Stomach (tissue), 8 donors: ENCODE measurements at regions not wholly inside any gene's neighbourhood (a gene's known extent, or its start where the extent isn't known, plus 50 kb on each side); places are given as distances from the start of the nearest gene placed in this dataset.

Source experiments
- DNase-seq, 2 donors: peaks; one replicate each; pipeline versions ENCODE4 v3.0.0 to v3.0.0-alpha.2; 2013 to 2019
- H3K27ac ChIP-seq, 5 donors: fragments of 200-600 bp in 4 of 5; sonication (generic) in 4 of 5; one replicate each; pipeline ENCODE4 v1.5.1; 2013 to 2019; ENCODE audit warnings: mild to moderate bottlenecking in 1 of 5, moderate library complexity in 1 of 5
- H3K27me3 ChIP-seq, 3 donors: fragments of 200-600 bp; sonication (generic); one replicate each; pipeline ENCODE4 v1.5.1; 2017 to 2019; ENCODE audit warnings: mixed run types in 1 of 3
- H3K36me3 ChIP-seq, 4 donors: fragments of 200-600 bp; sonication (generic); 1 replicate in 3 of 4; 2 replicates in 1 of 4; pipeline ENCODE4 v1.5.1; 2016 to 2019
- H3K4me1 ChIP-seq, 4 donors: fragments of 200-600 bp; sonication (generic); one replicate each; pipeline ENCODE4 v1.5.1; 2016 to 2019
- H3K4me3 ChIP-seq, 4 donors: fragments of 200-600 bp; sonication (generic) in 3 of 4; one replicate each; pipeline ENCODE4 v1.5.1; 2016 to 2019; ENCODE audit warnings: mild to moderate bottlenecking in 1 of 4
- H3K9me3 ChIP-seq, 4 donors: fragments of 200-600 bp; sonication (generic); one replicate each; pipeline ENCODE4 v1.5.1; 2016 to 2019
- EP300 ChIP-seq: sonication (generic); formaldehyde crosslinking; IDR thresholded peaks from one replicate; pipeline ENCODE4 v1.6.1; 2017; ENCODE audit warnings: antibody characterized with exemption
- POLR2A ChIP-seq, 4 donors: fragments of 450-650 bp; IDR thresholded peaks; one replicate each; pipeline ENCODE4 v1.6.1; 2016; ENCODE audit warnings: antibody characterized with exemption in 4 of 4, control low read depth in 2 of 4, mild to moderate bottlenecking in 1 of 4, moderate library complexity in 1 of 4
- POLR2AphosphoS5 ChIP-seq, 3 donors: sonication (generic); formaldehyde crosslinking; IDR thresholded peaks; one replicate each; pipeline ENCODE4 v1.6.1; 2016; ENCODE audit warnings: antibody characterized with exemption in 3 of 3
- WGBS, 5 donors: extraction: QIAGEN DNeasy Blood & Tissue Kit in 3 of 5; methylation state at CpG; one replicate each; pipeline versions ENCODE4 v1.1.5 to v1.1.7; 2013 to 2018; 5-methylcytosine and 5-hydroxymethylcytosine counted together
- intact Hi-C: fragments of 100-400 bp; cut with DNase I; formaldehyde crosslinking; loops from one replicate; pipeline ENCODE4 v1.15.1; 2023; ENCODE audit warnings: low total_unique reads
- small RNA-seq, 4 donors: library from RNA; depleted of rRNA; stranded (forward); fragments of <200 nt; gene quantifications; one replicate each; pipeline ENCODE3, GENCODE V24; 2016
- TF ChIP-seq, protein P1 (sequence below), 7 experiments: fragments of 450-650 bp in 4 of 7; fragments of 200-600 bp in 3 of 7; sonication (generic) in 3 of 7; IDR thresholded peaks; one replicate each; pipeline ENCODE4 v1.5.1; 2016 to 2019; ENCODE audit warnings: antibody characterized with exemption in 7 of 7, control low read depth in 2 of 7, mild to moderate bottlenecking in 1 of 7
- donor health status: healthy with polysubstance abuse.
- donor health status: Bipolar disorder and iron deficiency.
- donor health status: healthy.

DNA sequence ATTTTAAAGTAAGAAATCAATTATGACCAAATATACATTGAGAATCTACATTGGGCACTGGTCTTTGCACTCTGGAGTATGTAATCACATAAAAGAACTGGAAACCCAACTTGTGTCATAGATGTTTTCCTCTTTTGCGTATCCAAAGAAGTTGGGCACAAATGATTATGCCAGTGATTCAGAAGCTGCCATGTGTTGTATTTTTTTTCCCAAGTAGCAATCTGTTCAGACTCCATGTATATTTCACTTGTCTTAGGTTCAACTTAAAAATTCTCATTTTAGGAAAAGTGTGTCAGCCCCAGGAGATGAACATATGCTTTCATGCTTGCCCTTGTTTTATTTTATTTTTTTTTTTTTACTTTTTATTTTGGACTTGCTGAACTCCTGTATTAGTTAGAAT lies 441.5 kb downstream of the PDZRN4 start:
- H3K9me3 ChIP-seq, result peaks cover 0 to 12% (median 7%) of the 10 kb centered on the region in 4 donors
- TF ChIP-seq POLR2AphosphoS5 (IDR thresholded peaks at IDR 0.05) (no peak), EP300 (no peak), POLR2A (IDR thresholded peaks at IDR 0.05) (no peak)
- TF ChIP-seq, protein P1, sequence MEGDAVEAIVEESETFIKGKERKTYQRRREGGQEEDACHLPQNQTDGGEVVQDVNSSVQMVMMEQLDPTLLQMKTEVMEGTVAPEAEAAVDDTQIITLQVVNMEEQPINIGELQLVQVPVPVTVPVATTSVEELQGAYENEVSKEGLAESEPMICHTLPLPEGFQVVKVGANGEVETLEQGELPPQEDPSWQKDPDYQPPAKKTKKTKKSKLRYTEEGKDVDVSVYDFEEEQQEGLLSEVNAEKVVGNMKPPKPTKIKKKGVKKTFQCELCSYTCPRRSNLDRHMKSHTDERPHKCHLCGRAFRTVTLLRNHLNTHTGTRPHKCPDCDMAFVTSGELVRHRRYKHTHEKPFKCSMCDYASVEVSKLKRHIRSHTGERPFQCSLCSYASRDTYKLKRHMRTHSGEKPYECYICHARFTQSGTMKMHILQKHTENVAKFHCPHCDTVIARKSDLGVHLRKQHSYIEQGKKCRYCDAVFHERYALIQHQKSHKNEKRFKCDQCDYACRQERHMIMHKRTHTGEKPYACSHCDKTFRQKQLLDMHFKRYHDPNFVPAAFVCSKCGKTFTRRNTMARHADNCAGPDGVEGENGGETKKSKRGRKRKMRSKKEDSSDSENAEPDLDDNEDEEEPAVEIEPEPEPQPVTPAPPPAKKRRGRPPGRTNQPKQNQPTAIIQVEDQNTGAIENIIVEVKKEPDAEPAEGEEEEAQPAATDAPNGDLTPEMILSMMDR (IDR thresholded peaks at IDR 0.05), result no peak
- no peak for DNase-seq
- no peak overlapping the region for H3K4me3 ChIP-seq
- 90 to 97% (median 95%) methylated on average over 1 of the region's 1 CpG for WGBS, 5 donors
- H3K27ac ChIP-seq, result no peak overlapping the region
- intact Hi-C loops, result no loop called here
- no peaks in the 10 kb centered on the region for H3K27me3 ChIP-seq
- no peaks in the 10 kb centered on the region for H3K4me1 ChIP-seq
- H3K36me3 ChIP-seq, result no peaks in the 10 kb centered on the region

DNA sequence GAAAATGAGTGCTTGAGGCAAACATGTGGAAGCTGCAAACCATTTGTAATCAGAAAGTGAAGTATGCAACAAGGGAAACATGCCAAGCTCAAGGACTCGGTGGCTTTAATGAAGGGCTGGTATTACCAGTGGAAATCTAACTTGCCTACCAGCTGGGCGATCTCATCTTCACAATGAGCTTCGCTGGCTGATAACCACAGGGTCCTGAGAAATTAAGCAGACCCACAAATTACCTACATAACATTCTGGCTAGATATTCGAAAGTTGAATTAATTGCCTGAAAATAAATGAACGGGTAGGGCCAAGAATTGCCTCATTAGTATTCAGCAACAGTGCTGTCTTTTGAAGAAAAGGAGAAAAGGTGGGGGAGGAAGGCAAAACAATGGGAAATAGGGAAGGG lies 439.4 kb downstream of the PDZRN4 start:
- Histone ChIP-seq H3K4me3 (no peak overlapping the region), H3K4me1 (no peaks in the 10 kb centered on the region), H3K9me3 (peaks cover 0 to 8% (median 6%) of the 10 kb centered on the region in 4 donors), H3K36me3 (no peaks in the 10 kb centered on the region), H3K27me3 (no peaks in the 10 kb centered on the region), H3K27ac (no peak overlapping the region)
- intact Hi-C loops, result no loop called here
- no peak for DNase-seq
- WGBS, 5 donors, result 72 to 89% (median 82%) methylated on average over 5 of the region's 5 CpGs
- TF ChIP-seq POLR2A (IDR thresholded peaks at IDR 0.05) (no peak), POLR2AphosphoS5 (IDR thresholded peaks at IDR 0.05) (no peak), EP300 (no peak)
- TF ChIP-seq, protein P1 (IDR thresholded peaks at IDR 0.05), result no peak

DNA sequence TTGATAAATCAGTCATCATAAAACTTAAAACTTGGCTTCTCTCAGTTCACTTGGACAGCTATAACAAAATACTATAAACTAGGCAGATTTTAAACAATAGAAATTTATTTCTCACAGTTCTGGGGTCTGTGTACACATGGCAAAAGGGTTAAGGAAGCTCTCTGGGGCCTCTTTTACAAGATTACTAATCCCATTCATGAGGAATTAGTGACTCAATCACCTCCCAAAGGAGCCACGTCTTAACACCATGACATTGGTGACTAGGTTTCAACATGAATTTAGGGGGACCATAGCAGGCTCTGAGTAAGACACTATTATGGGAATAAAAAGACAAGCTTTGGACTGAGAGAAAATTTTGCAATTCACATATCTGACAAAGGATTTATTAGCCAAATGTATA lies 436.5 kb downstream of the PDZRN4 start:
- intact Hi-C loops, result no loop called here
- Histone ChIP-seq H3K4me3 (no peak overlapping the region), H3K36me3 (no peaks in the 10 kb centered on the region), H3K27me3 (no peaks in the 10 kb centered on the region), H3K4me1 (no peaks in the 10 kb centered on the region), H3K9me3 (peaks cover 0 to 7% (median 3%) of the 10 kb centered on the region in 4 donors), H3K27ac (no peak overlapping the region)
- DNase-seq, result no peak
- WGBS, 5 donors, result 29 to 44% (median 35%) methylated on average over 1 of the region's 1 CpG
- TF ChIP-seq, protein P1 (IDR thresholded peaks at IDR 0.05), result no peak
- TF ChIP-seq POLR2AphosphoS5 (IDR thresholded peaks at IDR 0.05) (no peak), POLR2A (IDR thresholded peaks at IDR 0.05) (no peak)

Small RNA genes in the stretch of these regions (small RNA-seq; reads per million reads assigned to genes)
- gene RNA5SP360, result 0 reads per million in 4 donors
